ENCODE measurements at regions not wholly inside any gene's neighbourhood (a gene's known extent, or its start where the extent isn't known, plus 50 kb on each side); places are given as distances from the start of the nearest gene placed in this dataset.

- Histone ChIP-seq H3K4me3 (replicated peaks in 1 of 2; ENCODE audit: low read depth in 1 of 2, low read length in 2 of 2) (no peak overlapping the region), H3K9me2 (ENCODE audit: insufficient read depth) (no peaks in the 10 kb centered on the region), H2AFZ (ENCODE audit: low read depth, low read length, poor library complexity, severe bottlenecking) (no peak overlapping the region), H3K9ac (ENCODE audit: low read length) (no peak overlapping the region), H3K4me2 (ENCODE audit: low read length) (no peak overlapping the region), H3K9me3 (ENCODE audit: control insufficient read depth in 1 of 2, insufficient read depth in 1 of 2, low read depth in 1 of 2, low read length in 2 of 2) (no peaks in the 10 kb centered on the region), H3K27ac (ENCODE audit: low read depth, low read length) (no peak overlapping the region), H4K20me1 (ENCODE audit: insufficient read depth) (no peaks in the 10 kb centered on the region), H3K36me3 (ENCODE audit: control insufficient read depth in 1 of 2, insufficient read depth in 2 of 2, low read length in 2 of 2) (no peaks in the 10 kb centered on the region), H3K27me3 (ENCODE audit: insufficient read depth, low read length) (peaks cover 40% of the 10 kb centered on the region), H3K4me1 (ENCODE audit: control insufficient read depth in 1 of 2, insufficient read depth in 2 of 2, low read length in 2 of 2) (no peaks in the 10 kb centered on the region), H3K79me2 (ENCODE audit: insufficient read depth, low read length) (no peaks in the 10 kb centered on the region)
- TF ChIP-seq ELF1 (IDR thresholded peaks at IDR 0.05; ENCODE audit: borderline replicate concordance, low read depth) (no peak), SIN3A (IDR thresholded peaks at IDR 0.05; ENCODE audit: low read depth) (no peak), ATF3 (IDR thresholded peaks at IDR 0.05) (no peak), EZH2phosphoT487 (IDR thresholded peaks at IDR 0.05; ENCODE audit: borderline replicate concordance) (no peak), ZFX (IDR thresholded peaks at IDR 0.05) (no peak), EGR1 (IDR thresholded peaks at IDR 0.05; ENCODE audit: low read depth) (no peak), ZBTB33 (IDR thresholded peaks at IDR 0.05; ENCODE audit: extremely low read depth, insufficient replicate concordance, low read length) (no peak), SRF (IDR thresholded peaks at IDR 0.05; ENCODE audit: low read depth) (no peak), CEBPB (IDR thresholded peaks at IDR 0.05; ENCODE audit: low read depth) (no peak), JUND (IDR thresholded peaks at IDR 0.05) (no peak)
- intact Hi-C loops (cut with micrococcal nuclease), result no loop called here
- CTCF ChIA-PET, result no interaction called here
- BruUV-seq (replicated peaks), result no TSS peak
- RAD21 ChIA-PET (ENCODE audit: low non-redundant PET in 1 of 2, low total read pairs in 2 of 2, uncharacterized antibody in 2 of 2, unreplicated experiment in 2 of 2), result no interaction called here
- POLR2A ChIA-PET, result no interaction called here
- no peak for DNase-seq (ENCODE audit: low read depth, low spot score)
- no peak for ATAC-seq
Measured at GRCh38 chr11:112760396-112761059, 200.7 kb upstream of the NCAM1 start.

All from HCT116 (cell line).